ENCODE measurements at regions not wholly inside any gene's neighbourhood (a gene's known extent, or its start where the extent isn't known, plus 50 kb on each side); places are given as distances from the start of the nearest gene placed in this dataset.

- DNase-seq (no peak), ATAC-seq (no peak)
- H3K4me3 Mint-ChIP-seq, result no peak overlapping the region
- H3K4me1 Mint-ChIP-seq, result peaks cover 3% of the 10 kb centered on the region
- CTCF ChIA-PET, result no interaction called here
- intact Hi-C loops (cut with DNase I, micrococcal nuclease), result no loop called here
- H3K9me3 Mint-ChIP-seq (ENCODE audit: low read depth), result peaks cover 13% of the 10 kb centered on the region
- POLR2A ChIA-PET, result no interaction called here
- H3K36me3 Mint-ChIP-seq (ENCODE audit: low read depth), result no peaks in the 10 kb centered on the region
- no peaks in the 10 kb centered on the region for H3K27me3 Mint-ChIP-seq
- no peak overlapping the region for H3K27ac Mint-ChIP-seq
Observed at GRCh38 chr14:84112589-84112988, 1417.4 kb upstream of the FLRT2 start.

DNA sequence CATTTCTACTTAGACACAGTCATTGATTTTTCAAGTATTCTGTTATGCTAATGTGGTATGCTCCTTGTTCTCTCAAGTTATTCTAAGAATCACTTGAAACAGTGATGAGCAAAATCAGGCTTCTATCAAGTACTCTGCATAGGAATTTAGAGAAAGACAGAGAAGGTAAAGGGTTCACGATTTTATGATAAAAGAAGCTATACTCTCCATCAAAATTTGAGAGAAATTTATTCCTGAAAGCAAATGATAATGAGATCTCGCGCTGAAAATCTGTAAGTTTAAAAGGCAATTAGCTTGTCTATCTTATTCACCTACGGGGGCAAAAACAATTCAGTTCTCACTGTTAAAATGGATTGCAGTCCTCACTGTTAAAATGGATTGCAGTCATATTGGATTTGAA, 1404.3 kb upstream of the FLRT2 start:
- no peaks in the 10 kb centered on the region for H3K27me3 Mint-ChIP-seq
- intact Hi-C loops (cut with DNase I, micrococcal nuclease), result no loop called here
- H3K9me3 Mint-ChIP-seq (ENCODE audit: low read depth), result peaks cover 2% of the 10 kb centered on the region
- ChIA-PET CTCF (no interaction called here), POLR2A (no interaction called here)
- H3K36me3 Mint-ChIP-seq (ENCODE audit: low read depth), result no peaks in the 10 kb centered on the region
- DNase-seq (no peak), ATAC-seq (no peak)
- H3K4me3 Mint-ChIP-seq, result no peak overlapping the region
- H3K4me1 Mint-ChIP-seq, result no peaks in the 10 kb centered on the region
- H3K27ac Mint-ChIP-seq, result no peak overlapping the region

- H3K27me3 Mint-ChIP-seq, result no peaks in the 10 kb centered on the region
- H3K9me3 Mint-ChIP-seq (ENCODE audit: low read depth), result peaks cover 2% of the 10 kb centered on the region
- ChIA-PET CTCF (no interaction called here), POLR2A (no interaction called here)
- no peak for ATAC-seq
- H3K36me3 Mint-ChIP-seq (ENCODE audit: low read depth), result no peaks in the 10 kb centered on the region
- DNase-seq, result no peak
- intact Hi-C loops (cut with DNase I, micrococcal nuclease), result no loop called here
- H3K4me1 Mint-ChIP-seq, result no peaks in the 10 kb centered on the region
- no peak overlapping the region for H3K27ac Mint-ChIP-seq
- no peak overlapping the region for H3K4me3 Mint-ChIP-seq
Observed at GRCh38 chr14:84127495-84127894, 1402.4 kb upstream of the FLRT2 start.

- no peak overlapping the region for H3K27ac Mint-ChIP-seq
- intact Hi-C loops (cut with DNase I, micrococcal nuclease), result no loop called here
Observed at GRCh38 chr14:84128050-84128449, 1401.9 kb upstream of the FLRT2 start.

GRCh38 chr14:84129007-84129406, 1400.9 kb upstream of the FLRT2 start:
- ChIA-PET CTCF (interaction anchor here (0.7 kb wide), 1 partner anchor 244 kb away, joined by 3 read pairs; no protein-coding TSS in a partner anchor), POLR2A (no interaction called here)
- H3K4me3 Mint-ChIP-seq, result no peak overlapping the region
- no peaks in the 10 kb centered on the region for H3K36me3 Mint-ChIP-seq (ENCODE audit: low read depth)
- H3K27ac Mint-ChIP-seq, result no peak overlapping the region
- H3K27me3 Mint-ChIP-seq, result no peaks in the 10 kb centered on the region
- peaks cover 4% of the 10 kb centered on the region for H3K9me3 Mint-ChIP-seq (ENCODE audit: low read depth)
- intact Hi-C loops (cut with DNase I, micrococcal nuclease), result no loop called here
- no peak for ATAC-seq
- DNase-seq, result no peak
- no peaks in the 10 kb centered on the region for H3K4me1 Mint-ChIP-seq

More at GRCh38 chr14:84128050-84128449, 1401.9 kb upstream of the FLRT2 start:
- POLR2A ChIA-PET, result no interaction called here
- H3K4me3 Mint-ChIP-seq, result no peak overlapping the region
- H3K27me3 Mint-ChIP-seq, result no peaks in the 10 kb centered on the region
- H3K9me3 Mint-ChIP-seq (ENCODE audit: low read depth), result peaks cover 2% of the 10 kb centered on the region
- ATAC-seq, result no peak
- no peaks in the 10 kb centered on the region for H3K4me1 Mint-ChIP-seq
- no peak for DNase-seq
- no peaks in the 10 kb centered on the region for H3K36me3 Mint-ChIP-seq (ENCODE audit: low read depth)
- CTCF ChIA-PET, result no interaction called here

GRCh38 chr14:84129941-84130340, 1400.0 kb upstream of the FLRT2 start:
- no peaks in the 10 kb centered on the region for H3K27me3 Mint-ChIP-seq
- H3K36me3 Mint-ChIP-seq (ENCODE audit: low read depth), result no peaks in the 10 kb centered on the region
- DNase-seq, result no peak
- ChIA-PET POLR2A (no interaction called here), CTCF (no interaction called here)
- no peak for ATAC-seq
- H3K4me1 Mint-ChIP-seq, result no peaks in the 10 kb centered on the region
- H3K9me3 Mint-ChIP-seq (ENCODE audit: low read depth), result peaks cover 4% of the 10 kb centered on the region
- H3K27ac Mint-ChIP-seq, result no peak overlapping the region
- intact Hi-C loops (cut with DNase I, micrococcal nuclease), result no loop called here
- H3K4me3 Mint-ChIP-seq, result no peak overlapping the region

GRCh38 chr14:84131924-84132323, 1398.0 kb upstream of the FLRT2 start:
- Mint-ChIP-seq H3K36me3 (ENCODE audit: low read depth) (no peaks in the 10 kb centered on the region), H3K4me3 (no peak overlapping the region), H3K9me3 (ENCODE audit: low read depth) (peaks cover 6% of the 10 kb centered on the region), H3K27me3 (no peaks in the 10 kb centered on the region), H3K4me1 (no peaks in the 10 kb centered on the region), H3K27ac (no peak overlapping the region)
- ATAC-seq (no peak), DNase-seq (no peak)
- intact Hi-C loops (cut with DNase I, micrococcal nuclease), result no loop called here
- CTCF ChIA-PET, result no interaction called here
- POLR2A ChIA-PET, result no interaction called here

- peaks cover 9% of the 10 kb centered on the region for H3K9me3 Mint-ChIP-seq (ENCODE audit: low read depth)
- no peak overlapping the region for H3K27ac Mint-ChIP-seq
- ChIA-PET CTCF (interaction anchor here (0.6 kb wide), 1 partner anchor 576 kb away, joined by 3 read pairs; no protein-coding TSS in a partner anchor), POLR2A (no interaction called here)
- H3K36me3 Mint-ChIP-seq (ENCODE audit: low read depth), result no peaks in the 10 kb centered on the region
- no peaks in the 10 kb centered on the region for H3K4me1 Mint-ChIP-seq
- no peak overlapping the region for H3K4me3 Mint-ChIP-seq
- no peaks in the 10 kb centered on the region for H3K27me3 Mint-ChIP-seq
- DNase-seq (no peak), ATAC-seq (no peak)
- intact Hi-C loops (cut with DNase I, micrococcal nuclease), result no loop called here
Observed at GRCh38 chr14:84144166-84144565, 1385.8 kb upstream of the FLRT2 start.

DNA sequence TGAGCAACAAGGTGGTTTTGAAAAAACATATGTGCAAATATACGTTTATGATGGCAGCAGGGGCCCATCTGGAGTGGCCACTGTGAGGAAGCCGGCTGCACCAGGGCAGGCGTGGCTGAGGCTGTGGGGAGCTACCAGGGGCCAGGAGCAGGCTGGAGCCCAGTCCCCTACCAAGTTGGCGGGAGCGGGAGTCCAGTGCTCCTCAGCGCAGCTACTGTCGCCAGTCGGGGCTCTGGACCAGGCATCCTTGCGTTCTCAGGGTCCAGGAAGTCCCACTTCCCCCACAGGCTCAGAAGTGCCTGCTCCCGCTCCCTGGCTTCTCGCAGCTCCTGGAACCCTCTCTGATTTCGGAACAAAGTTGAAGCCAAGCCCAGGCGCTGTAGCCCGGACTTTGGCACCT, 1377.5 kb upstream of the FLRT2 start:
- Mint-ChIP-seq H3K27me3 (no peaks in the 10 kb centered on the region), H3K4me3 (no peak overlapping the region), H3K9me3 (ENCODE audit: low read depth) (peaks cover 14% of the 10 kb centered on the region), H3K27ac (no peak overlapping the region), H3K4me1 (no peaks in the 10 kb centered on the region), H3K36me3 (ENCODE audit: low read depth) (no peaks in the 10 kb centered on the region)
- CTCF ChIA-PET, result no interaction called here
- no peak for ATAC-seq
- POLR2A ChIA-PET, result no interaction called here
- no peak for DNase-seq
- intact Hi-C loops (cut with DNase I, micrococcal nuclease), result no loop called here

DNA sequence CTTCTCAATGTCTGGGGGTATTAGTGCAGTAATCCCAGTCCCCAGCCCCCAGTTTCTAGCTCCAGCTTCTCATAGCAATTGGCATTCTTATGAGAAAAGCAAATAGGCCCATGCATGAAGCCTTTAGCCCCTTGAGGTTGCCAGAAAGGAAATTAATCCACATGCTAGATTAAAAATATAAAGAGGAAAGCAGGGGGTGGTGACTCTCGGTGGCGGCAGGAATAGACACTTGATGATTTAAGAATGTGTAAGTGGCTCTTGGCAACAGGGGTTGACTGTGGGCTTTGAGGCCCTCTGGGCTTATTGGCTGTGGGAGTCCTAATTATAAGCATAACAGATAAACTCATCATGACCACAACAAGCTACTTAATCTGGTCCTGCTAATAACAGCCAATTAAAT, 1367.3 kb upstream of the FLRT2 start:
- Mint-ChIP-seq H3K4me3 (no peak overlapping the region), H3K4me1 (no peaks in the 10 kb centered on the region), H3K27ac (no peak overlapping the region), H3K36me3 (ENCODE audit: low read depth) (no peaks in the 10 kb centered on the region), H3K9me3 (ENCODE audit: low read depth) (peaks cover 3% of the 10 kb centered on the region), H3K27me3 (no peaks in the 10 kb centered on the region)
- CTCF ChIA-PET, result no interaction called here
- ATAC-seq (no peak), DNase-seq (no peak)
- POLR2A ChIA-PET, result no interaction called here
- intact Hi-C loops (cut with DNase I, micrococcal nuclease), result no loop called here

DNA sequence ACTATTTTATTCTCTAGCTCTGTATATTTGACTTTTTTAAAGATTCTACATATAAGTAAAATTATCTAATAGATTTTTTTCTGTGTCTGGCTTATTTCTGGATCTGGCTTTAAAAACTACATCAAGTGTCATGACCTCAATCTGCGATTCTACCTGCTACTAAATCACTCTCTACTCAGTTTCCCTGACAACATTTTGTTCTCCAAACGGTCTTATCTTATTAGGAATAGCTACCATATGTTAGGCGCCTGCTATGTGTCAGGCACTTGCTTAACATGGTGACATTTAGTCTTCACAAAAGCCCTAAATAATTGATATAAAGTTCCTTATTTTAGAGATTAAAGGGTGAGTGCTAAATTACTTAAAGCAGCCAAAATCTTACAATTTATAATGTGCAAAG, 1362.9 kb upstream of the FLRT2 start:
- ATAC-seq, result no peak
- Mint-ChIP-seq H3K27me3 (no peaks in the 10 kb centered on the region), H3K36me3 (ENCODE audit: low read depth) (no peaks in the 10 kb centered on the region), H3K4me1 (no peaks in the 10 kb centered on the region), H3K4me3 (no peak overlapping the region), H3K27ac (no peak overlapping the region), H3K9me3 (ENCODE audit: low read depth) (peaks cover 8% of the 10 kb centered on the region)
- intact Hi-C loops (cut with DNase I, micrococcal nuclease), result no loop called here
- no peak for DNase-seq
- ChIA-PET CTCF (interaction anchor here (0.7 kb wide), 1 partner anchor 44 kb away, joined by 3 read pairs; no protein-coding TSS in a partner anchor), POLR2A (no interaction called here)

DNA sequence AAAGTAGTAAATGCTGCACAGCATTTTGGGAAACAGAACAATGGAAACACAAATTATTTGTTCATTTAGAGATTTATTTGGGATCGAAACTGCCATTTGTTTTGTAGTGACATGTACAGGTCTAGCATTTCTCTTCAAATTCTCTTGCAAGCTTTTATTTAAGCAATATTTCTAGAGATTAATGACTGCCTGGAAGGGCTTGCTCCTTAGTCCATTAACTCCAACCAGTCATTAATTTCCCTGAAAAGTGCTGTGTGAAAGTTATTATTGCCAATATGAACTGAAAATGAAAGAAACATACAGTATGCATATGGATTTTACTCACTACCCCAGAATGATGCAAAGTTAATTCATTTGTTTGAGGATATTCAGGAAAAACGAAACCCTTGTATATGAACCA, 1349.6 kb upstream of the FLRT2 start:
- H3K9me3 Mint-ChIP-seq (ENCODE audit: low read depth), result peaks cover 17% of the 10 kb centered on the region
- H3K4me1 Mint-ChIP-seq, result no peaks in the 10 kb centered on the region
- ChIA-PET CTCF (no interaction called here), POLR2A (no interaction called here)
- no peaks in the 10 kb centered on the region for H3K36me3 Mint-ChIP-seq (ENCODE audit: low read depth)
- no peak for DNase-seq
- H3K4me3 Mint-ChIP-seq, result no peak overlapping the region
- no peak for ATAC-seq
- intact Hi-C loops (cut with DNase I, micrococcal nuclease), result no loop called here
- no peak overlapping the region for H3K27ac Mint-ChIP-seq
- H3K27me3 Mint-ChIP-seq, result no peaks in the 10 kb centered on the region

GRCh38 chr14:84181072-84181471, 1348.9 kb upstream of the FLRT2 start:
- no peak overlapping the region for H3K27ac Mint-ChIP-seq
- no peaks in the 10 kb centered on the region for H3K4me1 Mint-ChIP-seq
- POLR2A ChIA-PET, result no interaction called here
- CTCF ChIA-PET, result no interaction called here
- H3K27me3 Mint-ChIP-seq, result no peaks in the 10 kb centered on the region
- intact Hi-C loops (cut with DNase I, micrococcal nuclease), result no loop called here
- ATAC-seq (no peak), DNase-seq (no peak)
- H3K4me3 Mint-ChIP-seq, result no peak overlapping the region
- peaks cover 13% of the 10 kb centered on the region for H3K9me3 Mint-ChIP-seq (ENCODE audit: low read depth)
- no peaks in the 10 kb centered on the region for H3K36me3 Mint-ChIP-seq (ENCODE audit: low read depth)
